ENCODE measurements at regions not wholly inside any gene's neighbourhood (a gene's known extent, or its start where the extent isn't known, plus 50 kb on each side); places are given as distances from the start of the nearest gene placed in this dataset.

GRCh38 chr11:134800130-134800529 is 388.1 kb upstream of the B3GAT1 start:
- TF ChIP-seq CTCF (IDR thresholded peaks at IDR 0.05) (no peak), POLR2AphosphoS5 (IDR thresholded peaks at IDR 0.05) (no peak)
